ENCODE measurements at regions not wholly inside any gene's neighbourhood (a gene's known extent, or its start where the extent isn't known, plus 50 kb on each side); places are given as distances from the start of the nearest gene placed in this dataset.

GRCh38 chr14:98301681-98302080 is 970.3 kb downstream of the BCL11B start:
- TF ChIP-seq CTCF (IDR thresholded peaks at IDR 0.05), result no peak
- no peak for TF ChIP-seq POLR2A (IDR thresholded peaks at IDR 0.05)
- no peak for TF ChIP-seq POLR2AphosphoS5 (IDR thresholded peaks at IDR 0.05)
- TF ChIP-seq EP300 (IDR thresholded peaks at IDR 0.05), result no peak
